ENCODE measurements at regions not wholly inside any gene's neighbourhood (a gene's known extent, or its start where the extent isn't known, plus 50 kb on each side); places are given as distances from the start of the nearest gene placed in this dataset.
A peak's percentile ranks its signal among the peaks of the same experiment; 100 is the strongest.

DNA sequence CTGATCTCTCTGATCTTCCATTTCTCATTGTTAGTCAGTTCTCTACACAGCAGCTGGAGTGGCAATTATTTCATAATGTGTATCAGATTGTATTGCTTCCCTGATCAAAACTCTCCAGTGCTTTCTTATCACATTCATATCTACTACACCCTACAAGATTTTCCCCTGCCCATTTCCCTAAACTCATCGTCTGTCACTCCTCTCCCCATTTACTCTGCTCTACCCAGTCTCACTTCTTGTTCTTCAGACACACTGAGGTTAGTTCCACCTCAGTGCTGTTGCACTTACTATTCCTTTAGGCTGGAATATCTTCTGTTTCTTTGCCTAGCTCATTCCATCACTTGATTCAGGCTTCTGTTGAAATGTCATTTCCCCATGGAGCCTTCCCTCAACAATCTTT lies 197.1 kb downstream of the SATB1 start:
- ATAC-seq (ENCODE audit: low read depth) (no peak), DNase-seq (no peak)
- 0% methylated on average over 1 of the region's 1 CpG for WGBS (ENCODE audit: insufficient coverage)
- H3K9me3 Mint-ChIP-seq (ENCODE audit: insufficient read depth), result no peaks in the 10 kb centered on the region
- no peak for TF ChIP-seq EZH2 (IDR thresholded peaks at IDR 0.05; ENCODE audit: borderline replicate concordance, insufficient read depth, low read depth, low read length, poor library complexity, severe bottlenecking)
- TF ChIP-seq, protein P1, sequence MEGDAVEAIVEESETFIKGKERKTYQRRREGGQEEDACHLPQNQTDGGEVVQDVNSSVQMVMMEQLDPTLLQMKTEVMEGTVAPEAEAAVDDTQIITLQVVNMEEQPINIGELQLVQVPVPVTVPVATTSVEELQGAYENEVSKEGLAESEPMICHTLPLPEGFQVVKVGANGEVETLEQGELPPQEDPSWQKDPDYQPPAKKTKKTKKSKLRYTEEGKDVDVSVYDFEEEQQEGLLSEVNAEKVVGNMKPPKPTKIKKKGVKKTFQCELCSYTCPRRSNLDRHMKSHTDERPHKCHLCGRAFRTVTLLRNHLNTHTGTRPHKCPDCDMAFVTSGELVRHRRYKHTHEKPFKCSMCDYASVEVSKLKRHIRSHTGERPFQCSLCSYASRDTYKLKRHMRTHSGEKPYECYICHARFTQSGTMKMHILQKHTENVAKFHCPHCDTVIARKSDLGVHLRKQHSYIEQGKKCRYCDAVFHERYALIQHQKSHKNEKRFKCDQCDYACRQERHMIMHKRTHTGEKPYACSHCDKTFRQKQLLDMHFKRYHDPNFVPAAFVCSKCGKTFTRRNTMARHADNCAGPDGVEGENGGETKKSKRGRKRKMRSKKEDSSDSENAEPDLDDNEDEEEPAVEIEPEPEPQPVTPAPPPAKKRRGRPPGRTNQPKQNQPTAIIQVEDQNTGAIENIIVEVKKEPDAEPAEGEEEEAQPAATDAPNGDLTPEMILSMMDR (IDR thresholded peaks at IDR 0.05), result no peak
- no peak overlapping the region for H3K9ac ChIP-seq (ENCODE audit: low read length)
- H3K79me2 ChIP-seq (ENCODE audit: control insufficient read depth, insufficient read depth, low read length), result no peaks in the 10 kb centered on the region
- ChIA-PET CTCF (no interaction called here), POLR2A (no interaction called here)
- no peak overlapping the region for H3K4me3 ChIP-seq (ENCODE audit: control extremely low read depth in 1 of 5, extremely low read depth in 1 of 5, insufficient read depth in 1 of 5, low read depth in 2 of 5, low read length in 4 of 5)
- no peaks in the 10 kb centered on the region for H3K27me3 ChIP-seq (replicated peaks in 1 of 4; ENCODE audit: control extremely low read depth in 1 of 4, control insufficient read depth in 3 of 4, insufficient read depth in 4 of 4, low read length in 3 of 4)
- peak overlapping the region; percentile 3 for H3K4me3 Mint-ChIP-seq
- H3K27ac Mint-ChIP-seq, result no peak overlapping the region
- peak overlapping the region; percentile 63 for H3K4me2 ChIP-seq (replicated peaks; ENCODE audit: low read depth, low read length, poor library complexity, severe bottlenecking)
- H3K9me3 ChIP-seq (ENCODE audit: control extremely low read depth in 1 of 3, control insufficient read depth in 2 of 3, insufficient read depth in 1 of 3, low read length in 2 of 3), result no peaks in the 10 kb centered on the region
- peaks cover 48 to 54% of the 10 kb centered on the region in 2 donors for H3K4me1 ChIP-seq (ENCODE audit: control insufficient read depth in 2 of 2, insufficient read depth in 2 of 2, low read length in 2 of 2)
- no peaks in the 10 kb centered on the region for H4K20me1 ChIP-seq (ENCODE audit: control insufficient read depth, insufficient read depth, low read length, poor library complexity, severe bottlenecking)
- H3K4me1 Mint-ChIP-seq, result peaks cover 50% of the 10 kb centered on the region
- H3K27me3 Mint-ChIP-seq, result no peaks in the 10 kb centered on the region
- intact Hi-C loops (cut with micrococcal nuclease), result loop anchor here (10.0 kb wide), 2 partner anchors 197 to 483 kb away; partner anchors contain the start of genes SATB1 and TBC1D5
- H2AFZ ChIP-seq (ENCODE audit: insufficient read depth, low read depth, low read length, poor library complexity, severe bottlenecking), result no peak overlapping the region
- H3K36me3 ChIP-seq (replicated peaks in 1 of 2; ENCODE audit: control extremely low read depth in 1 of 2, control insufficient read depth in 1 of 2, extremely low read depth in 1 of 2, insufficient read depth in 2 of 2, low read length in 1 of 2), result no peaks in the 10 kb centered on the region
- no peak overlapping the region for H3K27ac ChIP-seq (ENCODE audit: low read length in 2 of 2)

DNA sequence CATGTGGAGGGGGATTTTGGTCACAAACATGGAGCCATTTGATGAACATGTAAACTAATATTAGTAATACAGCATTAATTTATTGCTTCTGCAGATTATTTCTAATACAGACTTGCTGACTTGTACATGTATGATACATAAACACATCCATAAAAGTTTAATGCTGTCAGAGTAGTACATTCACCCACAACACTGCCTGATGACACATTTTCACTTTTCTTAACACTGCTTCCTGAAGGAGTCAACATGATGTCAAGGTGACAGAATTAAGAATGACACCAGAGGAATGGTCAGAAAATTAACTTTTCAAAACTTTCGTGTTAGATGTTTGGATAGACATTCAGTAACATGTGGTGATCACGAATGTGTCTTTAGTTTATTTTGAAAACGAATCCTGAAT lies 199.4 kb downstream of the SATB1 start:
- Mint-ChIP-seq H3K4me1 (peaks cover 62% of the 10 kb centered on the region), H3K9me3 (ENCODE audit: insufficient read depth) (no peaks in the 10 kb centered on the region), H3K27me3 (no peaks in the 10 kb centered on the region), H3K4me3 (peak overlapping the region; percentile 51), H3K27ac (no peak overlapping the region)
- Histone ChIP-seq H3K4me1 (ENCODE audit: control insufficient read depth in 2 of 2, insufficient read depth in 2 of 2, low read length in 2 of 2) (peaks cover 57 to 68% of the 10 kb centered on the region in 2 donors), H3K4me2 (replicated peaks; ENCODE audit: low read depth, low read length, poor library complexity, severe bottlenecking) (peak overlapping the region; percentile 70), H3K79me2 (ENCODE audit: control insufficient read depth, insufficient read depth, low read length) (no peaks in the 10 kb centered on the region), H4K20me1 (ENCODE audit: control insufficient read depth, insufficient read depth, low read length, poor library complexity, severe bottlenecking) (no peaks in the 10 kb centered on the region), H2AFZ (ENCODE audit: insufficient read depth, low read depth, low read length, poor library complexity, severe bottlenecking) (no peak overlapping the region), H3K4me3 (ENCODE audit: control extremely low read depth in 1 of 5, extremely low read depth in 1 of 5, insufficient read depth in 1 of 5, low read depth in 2 of 5, low read length in 4 of 5) (no peak overlapping the region), H3K36me3 (replicated peaks in 1 of 2; ENCODE audit: control extremely low read depth in 1 of 2, control insufficient read depth in 1 of 2, extremely low read depth in 1 of 2, insufficient read depth in 2 of 2, low read length in 1 of 2) (no peaks in the 10 kb centered on the region), H3K9ac (ENCODE audit: low read length) (no peak overlapping the region), H3K9me3 (ENCODE audit: control extremely low read depth in 1 of 3, control insufficient read depth in 2 of 3, insufficient read depth in 1 of 3, low read length in 2 of 3) (no peaks in the 10 kb centered on the region), H3K27ac (ENCODE audit: low read length in 2 of 2) (no peak overlapping the region), H3K27me3 (replicated peaks in 1 of 4; ENCODE audit: control extremely low read depth in 1 of 4, control insufficient read depth in 3 of 4, insufficient read depth in 4 of 4, low read length in 3 of 4) (no peaks in the 10 kb centered on the region)
- TF ChIP-seq EZH2 (IDR thresholded peaks at IDR 0.05; ENCODE audit: borderline replicate concordance, insufficient read depth, low read depth, low read length, poor library complexity, severe bottlenecking), result no peak
- TF ChIP-seq, protein P1 (IDR thresholded peaks at IDR 0.05), result no peak
- no peak for DNase-seq
- ChIA-PET CTCF (no interaction called here), POLR2A (interaction anchor here (0.5 kb wide), 1 partner anchor 98 kb away, joined by 3 read pairs; no protein-coding TSS in a partner anchor)
- intact Hi-C loops (cut with micrococcal nuclease), result loop anchor here (10.0 kb wide), 2 partner anchors 199 to 481 kb away; partner anchors contain the start of genes SATB1 and TBC1D5
- no peak for ATAC-seq (ENCODE audit: low read depth)
- WGBS (ENCODE audit: insufficient coverage), result 100% methylated on average over 1 of the region's 3 CpGs

Data from B cell (primary cell).